HEK293T (cell line): ENCODE measurements at regions not wholly inside any gene's neighbourhood (a gene's known extent, or its start where the extent isn't known, plus 50 kb on each side); places are given as distances from the start of the nearest gene placed in this dataset.

Experiments
- BHLHE40 ChIP-seq: fragments of 450-650 bp; IDR thresholded peaks from 2 replicates; pipeline ENCODE4 v1.6.1; 2016; ENCODE audit warnings: mild to moderate bottlenecking, moderate library complexity, borderline replicate concordance
- ELF4 ChIP-seq: fragments of 450-650 bp; IDR thresholded peaks from 2 replicates; pipeline ENCODE4 v1.6.1; 2017; ENCODE audit warnings: antibody characterized with exemption
- HDGF ChIP-seq: fragments of 450-650 bp; IDR thresholded peaks from 2 replicates; pipeline ENCODE4 v1.6.1; 2017; ENCODE audit warnings: antibody characterized with exemption, borderline replicate concordance
- NFRKB ChIP-seq: fragments of 450-650 bp; IDR thresholded peaks from 2 replicates; pipeline ENCODE4 v1.6.1; 2016; ENCODE audit warnings: mild to moderate bottlenecking, moderate library complexity
- SP1 ChIP-seq: fragments of 450-650 bp; IDR thresholded peaks from 2 replicates; pipeline ENCODE4 v1.6.1; 2017

GRCh38 chr1:58845942-58846341 is 62.1 kb upstream of the JUN start:
- TF ChIP-seq ELF4 = no peak
- TF ChIP-seq NFRKB = no peak
- no peak for TF ChIP-seq SP1
- no peak for TF ChIP-seq HDGF
- no peak for TF ChIP-seq BHLHE40
